GM10248 (cell line): ENCODE measurements at regions not wholly inside any gene's neighbourhood (a gene's known extent, or its start where the extent isn't known, plus 50 kb on each side); places are given as distances from the start of the nearest gene placed in this dataset.

ENCODE experiments used
- CTCF ChIA-PET: fragments of 300-600 bp; sonication (Branson Sonifier 250); formaldehyde crosslinking; extraction: SDS; loops from one replicate; lab custom pipeline; 2021; ENCODE audit warnings: antibody characterized with exemption; lab: Yijun Ruan, JAX
- POLR2A ChIA-PET: fragments of 350-650 bp; sonication (Branson Sonifier 250); formaldehyde crosslinking; extraction: SDS; loops from one replicate; lab custom pipeline; 2020; ENCODE audit warnings: antibody characterized with exemption; lab: Yijun Ruan, JAX
- DNase-seq: peaks from one replicate; pipeline ENCODE4 v3.0.0; 2012; ENCODE audit errors: extremely low spot score
- TF ChIP-seq, protein P1 (sequence below): IDR thresholded peaks from 2 replicates; pipeline ENCODE4 v1.5.1; 2012; ENCODE audit warnings: mild to moderate bottlenecking, low read depth; ENCODE audit errors: extremely low read depth, missing control alignments, control extremely low read depth

DNA sequence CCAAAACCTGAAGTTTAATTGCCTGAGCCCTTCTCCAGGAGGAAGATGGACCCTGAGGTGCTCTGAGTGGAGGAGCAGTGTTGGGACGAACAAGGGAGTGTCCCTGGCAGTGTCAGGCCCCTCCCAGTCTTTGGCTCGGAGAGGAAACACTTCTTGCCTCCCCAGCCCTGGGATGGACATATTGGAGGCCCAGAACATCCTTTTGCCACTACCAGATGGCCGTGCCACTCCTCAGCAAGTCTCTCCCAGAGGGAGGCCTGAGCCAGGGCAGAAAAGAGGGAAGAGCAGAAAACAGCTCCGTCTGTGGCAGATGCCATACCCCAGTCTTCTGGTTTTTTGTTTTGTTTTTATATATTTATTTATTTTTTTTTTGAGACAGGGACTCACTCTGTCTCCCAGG lies 91.5 kb upstream of the CRHR1 start:
- no peak for DNase-seq
- ChIA-PET POLR2A (no interaction called here), CTCF (no interaction called here)
- TF ChIP-seq, protein P1, sequence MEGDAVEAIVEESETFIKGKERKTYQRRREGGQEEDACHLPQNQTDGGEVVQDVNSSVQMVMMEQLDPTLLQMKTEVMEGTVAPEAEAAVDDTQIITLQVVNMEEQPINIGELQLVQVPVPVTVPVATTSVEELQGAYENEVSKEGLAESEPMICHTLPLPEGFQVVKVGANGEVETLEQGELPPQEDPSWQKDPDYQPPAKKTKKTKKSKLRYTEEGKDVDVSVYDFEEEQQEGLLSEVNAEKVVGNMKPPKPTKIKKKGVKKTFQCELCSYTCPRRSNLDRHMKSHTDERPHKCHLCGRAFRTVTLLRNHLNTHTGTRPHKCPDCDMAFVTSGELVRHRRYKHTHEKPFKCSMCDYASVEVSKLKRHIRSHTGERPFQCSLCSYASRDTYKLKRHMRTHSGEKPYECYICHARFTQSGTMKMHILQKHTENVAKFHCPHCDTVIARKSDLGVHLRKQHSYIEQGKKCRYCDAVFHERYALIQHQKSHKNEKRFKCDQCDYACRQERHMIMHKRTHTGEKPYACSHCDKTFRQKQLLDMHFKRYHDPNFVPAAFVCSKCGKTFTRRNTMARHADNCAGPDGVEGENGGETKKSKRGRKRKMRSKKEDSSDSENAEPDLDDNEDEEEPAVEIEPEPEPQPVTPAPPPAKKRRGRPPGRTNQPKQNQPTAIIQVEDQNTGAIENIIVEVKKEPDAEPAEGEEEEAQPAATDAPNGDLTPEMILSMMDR, result no peak

DNA sequence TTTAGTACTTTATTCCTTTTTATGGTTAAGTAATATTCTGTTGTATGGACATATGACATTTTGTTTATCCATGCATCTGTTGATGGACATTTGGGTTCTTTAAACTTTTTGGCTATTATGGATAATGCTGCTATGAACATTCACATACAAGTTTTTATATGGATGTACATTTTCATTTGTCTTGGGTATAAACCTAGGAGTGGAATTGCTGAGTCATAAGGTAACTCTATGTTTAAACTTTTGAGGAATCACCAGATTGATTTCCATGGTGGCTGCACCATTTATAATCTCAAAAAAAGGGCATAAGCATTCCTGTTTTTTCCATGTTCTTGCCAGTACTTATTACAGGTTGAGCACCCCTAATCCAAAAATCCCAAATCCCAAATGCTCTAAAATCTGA lies 90.3 kb upstream of the CRHR1 start:
- DNase-seq, result no peak
- CTCF ChIA-PET, result no interaction called here
- POLR2A ChIA-PET, result no interaction called here
- TF ChIP-seq, protein P1, result no peak

- CTCF ChIA-PET, result interaction anchor here (1.0 to 1.8 kb wide), 2 partner anchors 25 to 135 kb away, joined by 4 to 5 read pairs; no protein-coding TSS in a partner anchor
- TF ChIP-seq, protein P1, result no peak
- POLR2A ChIA-PET, result interaction anchor here (1.2 kb wide), 1 partner anchor 18 kb away, joined by 3 read pairs; no protein-coding TSS in a partner anchor
- no peak for DNase-seq
Observed at GRCh38 chr17:45696442-45696841, 87.7 kb upstream of the CRHR1 start.

- POLR2A ChIA-PET, result no interaction called here
- CTCF ChIA-PET, result interaction anchor here (1.0 to 1.4 kb wide), 3 partner anchors 18 to 135 kb away, joined by 3 to 4 read pairs (median 3); no protein-coding TSS in a partner anchor
- no peak for DNase-seq
- TF ChIP-seq, protein P1, result no peak
Observed at GRCh38 chr17:45697076-45697475, 87.0 kb upstream of the CRHR1 start.

GRCh38 chr17:45700171-45701090 lies 83.7 kb upstream of the CRHR1 start:
- TF ChIP-seq, protein P1, result no peak
- no peak for DNase-seq
- ChIA-PET CTCF (interaction anchor here (1.2 kb wide), 1 partner anchor 8 kb away, joined by 3 read pairs; no protein-coding TSS in a partner anchor), POLR2A (no interaction called here)

DNA sequence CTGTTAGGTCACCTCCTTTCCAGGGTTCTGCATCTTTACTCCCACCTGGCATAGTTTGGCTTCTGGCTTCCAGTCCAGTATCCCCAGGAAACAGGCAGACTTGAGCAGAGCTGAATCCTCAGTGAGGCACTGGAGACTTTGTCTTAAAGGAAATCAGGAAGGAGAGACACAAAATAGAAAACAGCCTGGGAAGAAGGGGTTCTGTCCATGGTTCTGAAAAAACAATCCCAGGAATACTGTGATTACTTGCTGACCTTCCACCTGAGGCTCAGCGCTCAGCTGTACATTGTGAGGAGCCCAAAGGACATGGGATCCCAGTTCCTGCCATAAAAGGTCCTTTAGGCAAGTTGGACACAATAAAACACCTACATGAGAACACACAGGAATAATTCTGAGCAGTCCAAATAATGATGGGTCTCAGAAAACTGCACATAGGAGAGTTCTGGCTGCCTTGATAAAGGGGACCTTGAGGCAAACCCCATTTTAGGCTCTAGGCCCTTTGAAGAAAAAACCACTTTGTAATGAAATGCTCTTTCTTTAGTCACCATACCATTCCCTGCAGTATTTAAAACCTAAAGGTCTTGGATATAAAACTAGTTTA lies 81.4 kb upstream of the CRHR1 start:
- DNase-seq, result no peak
- TF ChIP-seq, protein P1, result no peak
- CTCF ChIA-PET, result interaction anchor here (1.4 kb wide), 1 partner anchor 21 kb away, joined by 3 read pairs; no protein-coding TSS in a partner anchor
- POLR2A ChIA-PET, result no interaction called here
